ENCODE measurements at regions not wholly inside any gene's neighbourhood (a gene's known extent, or its start where the extent isn't known, plus 50 kb on each side); places are given as distances from the start of the nearest gene placed in this dataset.
"Not testable (repeated sequence)": the region's sequence is repeated elsewhere in the genome, so short reads cannot be mapped to it uniquely, and the experiment has no call there.

DNA sequence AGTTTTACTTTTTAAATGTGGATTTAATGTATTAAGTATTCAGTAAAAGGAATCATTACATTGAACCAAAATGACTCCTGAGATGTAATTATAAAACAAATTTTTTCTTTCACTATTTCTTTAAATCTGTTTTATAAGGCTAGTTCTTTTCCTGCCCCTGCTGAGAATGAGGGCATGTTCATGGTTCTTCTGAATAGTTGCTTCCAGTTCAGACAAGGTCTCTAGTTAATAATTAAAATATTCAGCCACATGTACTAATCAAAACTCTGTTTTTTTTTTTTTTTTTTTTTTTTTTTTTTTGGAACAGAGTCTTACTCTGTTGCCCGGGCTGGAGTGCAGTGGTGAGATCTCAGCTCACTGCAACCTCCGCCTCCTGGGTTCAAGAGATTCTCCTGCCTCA lies 321.2 kb downstream of the DNAJB9 start:
- 74 to 87% (median 84%) methylated on average over 2 of the region's 2 CpGs for WGBS, 3 donors
- Histone ChIP-seq H3K27ac (no peak overlapping the region), H3K27me3 (ENCODE audit: insufficient read depth in 3 of 3, low read length in 2 of 3) (no peaks in the 10 kb centered on the region), H3K4me3 (no peak overlapping the region), H3K9me3 (no peaks in the 10 kb centered on the region), H3K36me3 (ENCODE audit: insufficient read depth in 1 of 2, low read depth in 1 of 2) (no peaks in the 10 kb centered on the region), H3K4me1 (no peaks in the 10 kb centered on the region)
- no peak for TF ChIP-seq CTCF (IDR thresholded peaks at IDR 0.05)
- ATAC-seq (no peak), DNase-seq (no peak)
- intact Hi-C loops (cut with DNase I): no loop called here

GRCh38 chr7:108908456-108908855 lies 338.8 kb downstream of the DNAJB9 start:
- 65 to 88% (median 71%) methylated on average over 1 of the region's 1 CpG for WGBS, 3 donors
- H3K27me3 ChIP-seq (ENCODE audit: insufficient read depth in 3 of 3, low read length in 2 of 3): no peaks in the 10 kb centered on the region
- H3K27ac ChIP-seq: no peak overlapping the region
- no peak for TF ChIP-seq CTCF (IDR thresholded peaks at IDR 0.05)
- no peak overlapping the region for H3K4me3 ChIP-seq
- no peak for ATAC-seq
- no peak for DNase-seq
- no peaks in the 10 kb centered on the region for H3K4me1 ChIP-seq
- intact Hi-C loops (cut with DNase I): no loop called here
- H3K36me3 ChIP-seq (ENCODE audit: insufficient read depth in 1 of 2, low read depth in 1 of 2): no peaks in the 10 kb centered on the region
- H3K9me3 ChIP-seq: no peaks in the 10 kb centered on the region

DNA sequence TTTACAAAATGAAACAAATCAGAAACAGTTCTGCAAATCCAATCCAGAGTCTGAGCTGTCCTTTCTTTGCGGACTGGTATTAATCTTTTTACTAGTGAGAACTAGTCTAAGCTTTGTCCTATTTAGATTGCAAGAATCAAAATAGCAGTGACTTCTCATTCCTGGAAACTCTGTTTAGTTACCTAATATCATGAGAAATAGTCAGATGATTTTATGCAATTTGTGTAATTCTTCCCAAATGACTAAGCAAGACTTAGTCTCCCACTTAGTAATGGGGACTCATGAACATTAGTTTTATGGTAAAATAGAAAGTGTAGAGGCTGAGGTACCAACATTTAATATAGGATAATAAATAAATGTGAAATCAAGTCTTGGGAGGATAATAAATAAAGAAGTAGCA lies 341.3 kb downstream of the DNAJB9 start:
- no peaks in the 10 kb centered on the region for H3K27me3 ChIP-seq (ENCODE audit: insufficient read depth in 3 of 3, low read length in 2 of 3)
- no peak overlapping the region for H3K4me3 ChIP-seq
- no peaks in the 10 kb centered on the region for H3K4me1 ChIP-seq
- 97 to 100% (median 100%) methylated on average over 1 of the region's 1 CpG for WGBS, 3 donors
- H3K36me3 ChIP-seq (ENCODE audit: insufficient read depth in 1 of 2, low read depth in 1 of 2): no peaks in the 10 kb centered on the region
- peaks cover 9% of the 10 kb centered on the region for H3K9me3 ChIP-seq
- TF ChIP-seq CTCF (IDR thresholded peaks at IDR 0.05): no peak
- ATAC-seq (no peak), DNase-seq (no peak)
- no peak overlapping the region for H3K27ac ChIP-seq
- intact Hi-C loops (cut with DNase I): no loop called here

DNA sequence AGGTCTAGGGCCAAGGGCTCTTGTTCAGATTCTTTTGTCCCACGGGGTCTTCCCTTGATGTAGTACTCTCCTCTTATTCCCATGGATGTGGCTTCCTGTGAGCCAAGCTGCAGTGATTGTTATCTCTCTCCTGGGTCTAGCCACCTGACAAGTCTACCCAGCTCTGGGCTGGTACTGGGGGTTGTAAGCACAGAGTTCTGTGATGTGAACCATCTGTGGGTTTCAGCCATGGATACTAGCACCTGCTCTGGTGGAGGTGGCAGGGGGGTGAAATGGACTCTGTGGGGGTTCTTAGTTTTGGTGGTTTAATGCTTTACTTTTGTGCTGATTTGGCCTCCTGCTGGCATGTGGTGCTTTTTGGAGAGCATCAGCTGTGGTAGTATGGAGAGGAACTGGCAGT lies 350.8 kb downstream of the DNAJB9 start:
- no peaks in the 10 kb centered on the region for H3K27me3 ChIP-seq (ENCODE audit: insufficient read depth in 3 of 3, low read length in 2 of 3)
- no peaks in the 10 kb centered on the region for H3K4me1 ChIP-seq
- no peak for TF ChIP-seq CTCF (IDR thresholded peaks at IDR 0.05)
- DNase-seq (no peak), ATAC-seq (no peak)
- 29 to 79% (median 68%) methylated on average over 1 of the region's 1 CpG for WGBS, 3 donors
- H3K4me3 ChIP-seq: no peak overlapping the region
- no peak overlapping the region for H3K27ac ChIP-seq
- no peaks in the 10 kb centered on the region for H3K9me3 ChIP-seq
- intact Hi-C loops (cut with DNase I): no loop called here
- no peaks in the 10 kb centered on the region for H3K36me3 ChIP-seq (ENCODE audit: insufficient read depth in 1 of 2, low read depth in 1 of 2)

DNA sequence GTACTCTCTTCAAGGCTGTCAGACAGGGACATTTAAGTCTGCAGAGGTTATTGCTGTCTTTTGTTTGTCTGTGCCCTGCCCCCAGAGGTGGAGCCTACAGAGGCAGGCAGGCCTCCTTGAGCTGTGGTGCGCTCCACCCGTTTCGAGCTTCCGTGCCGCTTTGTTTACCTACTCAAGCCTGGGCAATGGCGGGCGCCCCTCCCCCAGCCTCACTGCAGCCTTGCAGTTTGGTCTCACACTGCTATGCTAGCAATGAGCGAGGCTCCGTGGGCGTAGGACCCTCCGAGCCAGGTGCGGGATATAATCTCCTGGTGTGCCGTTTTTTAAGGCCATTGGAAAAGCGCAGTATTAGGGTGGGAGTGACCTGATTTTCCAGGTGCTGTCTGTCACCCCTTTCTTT lies 373.4 kb downstream of the DNAJB9 start:
- ATAC-seq; H3K36me3 ChIP-seq (ENCODE audit: insufficient read depth in 1 of 2, low read depth in 1 of 2); H3K4me1 ChIP-seq; H3K27ac ChIP-seq; intact Hi-C loops (cut with DNase I); H3K27me3 ChIP-seq (ENCODE audit: insufficient read depth in 3 of 3, low read length in 2 of 3); DNase-seq; H3K4me3 ChIP-seq; H3K9me3 ChIP-seq: not testable (repeated sequence)
- 93 to 98% (median 95%) methylated on average over 14 of the region's 14 CpGs for WGBS, 3 donors
